KMS-11 (cell line): ENCODE measurements at regions not wholly inside any gene's neighbourhood (a gene's known extent, or its start where the extent isn't known, plus 50 kb on each side); places are given as distances from the start of the nearest gene placed in this dataset.

Experiments
- H2AFZ ChIP-seq: fragments of 200-600 bp; sonication (generic); 2 replicates; pipeline ENCODE4 v1.6.1; 2016; ENCODE audit warnings: antibody characterized with exemption, mixed run types, low read depth
- H3K27ac ChIP-seq: fragments of 200-600 bp; sonication (generic); 2 replicates; pipeline ENCODE4 v1.6.1; 2016; ENCODE audit warnings: mild to moderate bottlenecking, mixed run types
- H3K27me3 ChIP-seq: fragments of 200-600 bp; sonication (generic); 2 replicates; pipeline ENCODE4 v1.6.1; 2017; ENCODE audit warnings: mild to moderate bottlenecking, low read depth, mixed run types, moderate library complexity; ENCODE audit not compliant: insufficient read depth
- H3K36me3 ChIP-seq: fragments of 200-600 bp; sonication (generic); 2 replicates; pipeline ENCODE4 v1.6.1; 2017; ENCODE audit warnings: mild to moderate bottlenecking, mixed run types; ENCODE audit not compliant: insufficient read depth
- H3K4me1 ChIP-seq: fragments of 200-600 bp; sonication (generic); 2 replicates; pipeline ENCODE4 v1.6.1; 2016; ENCODE audit warnings: mild to moderate bottlenecking, low read depth, mixed run types; ENCODE audit not compliant: poor library complexity, severe bottlenecking
- H3K4me2 ChIP-seq: fragments of 200-600 bp; sonication (generic); 2 replicates; pipeline ENCODE4 v1.7.0; 2016; ENCODE audit warnings: mild to moderate bottlenecking, mixed run types
- H3K4me3 ChIP-seq: fragments of 200-600 bp; sonication (generic); IDR thresholded peaks from 2 replicates; pipeline ENCODE4 v1.6.1; 2017; ENCODE audit warnings: low read depth, low read length, mixed read lengths; ENCODE audit not compliant: insufficient read depth
- H3K79me2 ChIP-seq: fragments of 200-600 bp; sonication (generic); 2 replicates; pipeline ENCODE4 v1.6.1; 2016; ENCODE audit warnings: low read depth, mixed run types; ENCODE audit not compliant: insufficient read depth
- H3K9ac ChIP-seq: fragments of 200-600 bp; sonication (generic); 2 replicates; pipeline ENCODE4 v1.6.1; 2016; ENCODE audit warnings: mild to moderate bottlenecking, mixed run types
- H4K20me1 ChIP-seq: fragments of 200-600 bp; sonication (generic); 2 replicates; pipeline ENCODE4 v1.6.1; 2016; ENCODE audit warnings: mild to moderate bottlenecking, mixed run types; ENCODE audit not compliant: insufficient read depth
- CTCF ChIP-seq: fragments of 200-600 bp; sonication (generic); conservative IDR thresholded peaks from 2 replicates; pipeline ENCODE4 v1.6.1; 2017; ENCODE audit warnings: low read depth, mild to moderate bottlenecking, antibody characterized with exemption, low read length, moderate library complexity, mixed read lengths

DNA sequence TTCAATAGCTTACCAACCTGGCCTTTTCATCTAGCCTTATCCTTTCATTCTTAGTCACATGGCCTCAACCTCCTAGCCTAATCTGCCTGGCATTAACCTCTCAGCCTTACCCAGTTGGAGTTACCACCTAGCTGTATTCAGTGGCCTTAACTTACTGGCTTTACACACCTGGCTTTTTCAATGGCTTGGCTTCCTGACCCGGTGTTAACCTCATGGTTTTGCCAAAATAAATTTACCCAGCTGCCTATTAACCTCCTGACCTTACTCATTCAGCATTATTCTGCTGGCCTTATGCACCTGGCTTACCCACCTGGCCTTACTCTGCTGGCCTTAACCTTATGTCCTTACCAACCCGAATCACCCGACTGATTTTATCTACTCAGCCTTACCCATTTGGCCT is 135.5 kb upstream of the ZSWIM2 start:
- no peaks in the 10 kb centered on the region for H3K36me3 ChIP-seq
- no peak overlapping the region; the same call in 1 of the 2 replicates for H3K9ac ChIP-seq
- H4K20me1 ChIP-seq, result no peaks in the 10 kb centered on the region
- H3K79me2 ChIP-seq, result no peaks in the 10 kb centered on the region
- H3K4me1 ChIP-seq, result peaks cover 64% of the 10 kb centered on the region
- no peak overlapping the region for H3K4me3 ChIP-seq
- peak overlapping the region; percentile 11; the same call in 1 of the 2 replicates for H2AFZ ChIP-seq
- H3K27me3 ChIP-seq, result no peaks in the 10 kb centered on the region
- H3K4me2 ChIP-seq, result peak overlapping the region; percentile 57; the same call in 1 of the 2 replicates
- peak overlapping the region; percentile 46; the same call in 1 of the 2 replicates for H3K27ac ChIP-seq
- TF ChIP-seq CTCF, result no peak

- no peak overlapping the region for H3K4me3 ChIP-seq
- no peak for TF ChIP-seq CTCF
- H3K27ac ChIP-seq, result peak overlapping the region; percentile 29; the same call in 1 of the 2 replicates
- H3K4me2 ChIP-seq, result peak overlapping the region; percentile 34
- H4K20me1 ChIP-seq, result no peaks in the 10 kb centered on the region
- peaks cover 98% of the 10 kb centered on the region for H3K4me1 ChIP-seq
- peak overlapping the region; percentile 28; the same call in 1 of the 2 replicates for H2AFZ ChIP-seq
- H3K36me3 ChIP-seq, result no peaks in the 10 kb centered on the region
- no peaks in the 10 kb centered on the region for H3K27me3 ChIP-seq
- no peaks in the 10 kb centered on the region for H3K79me2 ChIP-seq
- H3K9ac ChIP-seq, result no peak overlapping the region
Measured at GRCh38 chr2:186980787-186981550, 132.0 kb upstream of the ZSWIM2 start.

GRCh38 chr2:186980117-186980442 is 131.1 kb upstream of the ZSWIM2 start:
- Histone ChIP-seq H3K79me2 (no peaks in the 10 kb centered on the region), H3K4me2 (no peak overlapping the region), H3K4me3 (no peak overlapping the region), H3K27ac (no peak overlapping the region), H2AFZ (no peak overlapping the region), H4K20me1 (no peaks in the 10 kb centered on the region), H3K4me1 (peaks cover 98% of the 10 kb centered on the region), H3K36me3 (no peaks in the 10 kb centered on the region), H3K27me3 (no peaks in the 10 kb centered on the region), H3K9ac (no peak overlapping the region)
- TF ChIP-seq CTCF, result no peak

DNA sequence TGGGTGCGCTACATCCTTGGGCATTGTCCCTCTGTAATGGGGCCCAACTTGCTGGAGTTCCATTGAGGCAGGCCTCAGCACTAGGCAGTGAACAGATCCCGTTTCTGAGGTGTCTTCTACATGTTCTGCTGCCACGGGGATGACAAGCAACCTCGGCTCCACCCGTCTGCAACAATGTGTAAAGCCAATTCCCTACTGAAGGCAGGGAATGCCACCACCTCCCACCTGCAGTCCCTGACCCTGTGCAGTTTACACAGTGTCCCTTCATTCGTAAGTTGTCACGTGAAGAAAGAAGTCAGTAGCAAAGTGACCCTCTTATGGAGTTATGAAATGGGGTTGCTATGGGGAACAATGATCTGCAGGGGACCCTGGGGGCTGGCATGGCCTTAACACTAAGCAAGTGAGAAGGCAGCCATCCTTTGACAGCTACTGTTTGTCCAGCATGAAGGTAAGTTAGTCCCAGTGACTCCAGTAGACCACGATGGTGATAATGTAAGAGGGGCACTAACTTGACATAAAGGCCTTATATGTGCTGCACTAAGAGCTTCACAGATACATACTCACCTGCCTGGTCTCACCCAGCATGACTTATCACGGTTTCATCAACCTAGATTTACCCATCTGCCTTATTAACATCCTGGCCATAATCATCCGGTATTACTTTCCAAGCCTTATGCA is 130.6 kb upstream of the ZSWIM2 start:
- H3K27me3 ChIP-seq, result no peaks in the 10 kb centered on the region
- peaks cover 96% of the 10 kb centered on the region for H3K4me1 ChIP-seq
- no peak overlapping the region for H2AFZ ChIP-seq
- H3K36me3 ChIP-seq, result no peaks in the 10 kb centered on the region
- no peak overlapping the region for H3K27ac ChIP-seq
- TF ChIP-seq CTCF, result no peak
- H3K4me2 ChIP-seq, result no peak overlapping the region
- H4K20me1 ChIP-seq, result no peaks in the 10 kb centered on the region
- H3K79me2 ChIP-seq, result no peaks in the 10 kb centered on the region
- no peak overlapping the region for H3K9ac ChIP-seq
- H3K4me3 ChIP-seq, result no peak overlapping the region
